ENCODE measurements at regions not wholly inside any gene's neighbourhood (a gene's known extent, or its start where the extent isn't known, plus 50 kb on each side); places are given as distances from the start of the nearest gene placed in this dataset.

GRCh38 chr2:143835481-143835880 lies 684.4 kb downstream of the ZEB2 start:
- no peak for DNase-seq (ENCODE audit: low read depth)
- H3K4me3 ChIP-seq (ENCODE audit: low read depth, low read length), result no peak overlapping the region
- no peak for TF ChIP-seq CTCF (IDR thresholded peaks at IDR 0.05; ENCODE audit: insufficient read depth, low read length)

- DNase-seq (ENCODE audit: low read depth), result no peak
- no peak overlapping the region for H3K4me3 ChIP-seq (ENCODE audit: low read depth, low read length)
- no peak for TF ChIP-seq CTCF (IDR thresholded peaks at IDR 0.05; ENCODE audit: insufficient read depth, low read length)
Observed at GRCh38 chr2:143833015-143833660, 686.8 kb downstream of the ZEB2 start.

GRCh38 chr2:143830476-143830875 lies 689.4 kb downstream of the ZEB2 start:
- no peak for DNase-seq (ENCODE audit: low read depth)
- H3K4me3 ChIP-seq (ENCODE audit: low read depth, low read length), result no peak overlapping the region
- no peak for TF ChIP-seq CTCF (IDR thresholded peaks at IDR 0.05; ENCODE audit: insufficient read depth, low read length)

GRCh38 chr2:143828763-143829537 lies 691.0 kb downstream of the ZEB2 start:
- H3K4me3 ChIP-seq (ENCODE audit: low read depth, low read length), result no peak overlapping the region
- no peak for TF ChIP-seq CTCF (IDR thresholded peaks at IDR 0.05; ENCODE audit: insufficient read depth, low read length)
- no peak for DNase-seq (ENCODE audit: low read depth)

GRCh38 chr2:143824791-143825190 lies 695.1 kb downstream of the ZEB2 start:
- DNase-seq (ENCODE audit: low read depth), result no peak
- no peak overlapping the region for H3K4me3 ChIP-seq (ENCODE audit: low read depth, low read length)
- no peak for TF ChIP-seq CTCF (IDR thresholded peaks at IDR 0.05; ENCODE audit: insufficient read depth, low read length)

GRCh38 chr2:143823876-143824275 lies 694.7 kb downstream of the ARHGAP15 start:
- no peak overlapping the region for H3K4me3 ChIP-seq (ENCODE audit: low read depth, low read length)
- TF ChIP-seq CTCF (IDR thresholded peaks at IDR 0.05; ENCODE audit: insufficient read depth, low read length), result no peak
- no peak for DNase-seq (ENCODE audit: low read depth)
